GM19023 (cell line): ENCODE measurements at regions not wholly inside any gene's neighbourhood (a gene's known extent, or its start where the extent isn't known, plus 50 kb on each side); places are given as distances from the start of the nearest gene placed in this dataset.
"Not testable (repeated sequence)": the region's sequence is repeated elsewhere in the genome, so short reads cannot be mapped to it uniquely, and the experiment has no call there.

Experiments used
- ATAC-seq: cut with Tn5 transposase; IDR thresholded peaks from one replicate; pipeline ENCODE4 v1.9.1; 2021; ENCODE audit warnings: mild to moderate bottlenecking, moderate library complexity; ENCODE audit not compliant: unreplicated experiment

GRCh38 chr3:67979342-67979741 is 324.9 kb upstream of the SUCLG2 start:
- no peak for ATAC-seq

- no peak for ATAC-seq
Observed at GRCh38 chr3:67977762-67978161, 323.4 kb upstream of the SUCLG2 start.

GRCh38 chr3:67976663-67977062 is 322.3 kb upstream of the SUCLG2 start:
- no peak for ATAC-seq

GRCh38 chr3:67964596-67964995 is 310.2 kb upstream of the SUCLG2 start:
- ATAC-seq: no peak

DNA sequence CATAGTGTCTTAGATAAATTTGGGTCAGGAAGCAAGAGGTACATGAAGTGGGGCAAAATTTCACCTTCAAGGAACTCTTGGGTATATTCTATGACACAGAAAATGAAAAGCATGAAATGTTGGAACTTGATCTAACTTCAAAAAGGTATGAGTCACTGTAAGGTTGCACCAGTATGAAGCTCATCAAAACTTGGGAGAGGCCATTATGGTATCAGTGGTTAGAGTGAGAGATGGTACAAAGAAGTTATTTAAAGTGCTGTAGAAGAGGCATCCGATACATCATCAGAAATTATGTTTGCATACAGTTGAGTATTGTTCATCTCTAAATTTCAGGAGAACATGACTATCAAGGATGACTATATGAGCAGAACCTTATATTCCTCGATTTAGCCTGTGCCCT is 302.9 kb upstream of the SUCLG2 start:
- ATAC-seq: no peak

GRCh38 chr3:67947808-67948508 is 293.5 kb upstream of the SUCLG2 start:
- ATAC-seq: no peak

- ATAC-seq: no peak
Observed at GRCh38 chr3:67946436-67946835, 292.0 kb upstream of the SUCLG2 start.

DNA sequence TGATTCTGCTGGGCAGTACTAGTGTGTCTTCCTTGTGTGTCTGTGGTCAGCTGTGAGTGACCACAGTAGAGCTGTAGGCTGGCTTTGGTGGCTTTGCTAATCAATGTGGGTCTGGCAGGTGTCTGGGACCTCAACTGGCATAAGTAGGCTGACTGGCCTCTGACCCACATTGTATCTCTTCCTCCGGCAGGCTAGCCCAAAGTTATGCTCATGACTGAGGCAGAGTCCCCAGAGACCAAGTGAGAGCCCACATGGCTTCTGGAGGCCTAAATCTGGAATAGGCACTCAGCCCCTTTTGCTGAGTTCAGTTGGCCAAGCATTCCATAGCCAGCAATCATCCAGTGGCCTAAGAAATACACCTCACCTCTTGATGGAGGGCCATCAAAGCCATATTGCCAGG is 289.1 kb upstream of the SUCLG2 start:
- ATAC-seq: no peak

DNA sequence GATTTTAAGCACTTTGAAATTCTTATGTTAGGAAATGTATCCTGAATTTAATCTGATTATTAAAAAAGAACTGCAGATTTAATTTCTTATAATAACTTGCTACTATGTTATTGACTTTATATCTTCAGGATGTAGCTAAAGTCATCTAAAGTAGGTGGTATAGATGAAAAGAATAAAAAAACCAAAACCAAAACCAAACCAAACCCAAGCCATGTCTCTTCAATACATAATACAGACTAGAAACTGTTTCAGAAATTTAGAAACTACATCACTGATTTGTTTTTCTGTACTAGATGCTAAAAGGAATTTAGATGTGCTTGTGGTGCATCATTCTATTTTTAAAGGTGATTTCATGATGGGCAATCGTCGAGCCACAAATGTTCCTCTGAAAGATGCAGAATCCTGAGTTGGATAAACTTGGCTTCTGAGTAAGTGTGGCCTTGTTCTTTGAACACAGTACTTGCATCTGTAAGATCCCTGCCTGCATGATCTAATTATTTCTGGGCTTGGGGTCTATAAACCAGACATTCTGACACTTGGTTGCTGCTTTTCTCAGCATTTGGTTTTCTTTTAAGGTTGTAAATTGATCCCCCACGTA is 287.1 kb upstream of the SUCLG2 start:
- no peak for ATAC-seq

- no peak for ATAC-seq
Observed at GRCh38 chr3:67940210-67940952, 286.0 kb upstream of the SUCLG2 start.

GRCh38 chr3:67937498-67938118 is 283.2 kb upstream of the SUCLG2 start:
- no peak for ATAC-seq

DNA sequence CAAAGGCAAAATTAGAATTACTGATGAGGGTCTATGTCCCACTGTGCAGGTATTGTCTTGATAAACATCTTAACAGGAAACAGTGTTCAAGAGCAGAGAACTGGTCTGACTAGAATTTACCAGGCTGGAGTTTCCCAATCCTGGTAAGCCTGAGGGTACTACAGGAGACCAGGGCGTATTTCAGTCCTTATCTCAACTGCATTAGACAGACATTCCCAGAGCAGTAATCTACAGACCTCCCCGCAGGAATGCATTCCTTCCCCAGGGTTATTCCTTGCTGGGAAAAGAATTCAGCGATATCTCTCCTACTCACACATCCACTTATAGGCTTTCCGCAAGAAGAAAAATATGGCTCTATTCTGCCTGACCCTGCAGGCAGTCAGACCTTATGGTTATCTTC is 276.0 kb upstream of the SUCLG2 start:
- ATAC-seq: not testable (repeated sequence)

GRCh38 chr3:67923796-67924195 is 269.4 kb upstream of the SUCLG2 start:
- no peak for ATAC-seq

GRCh38 chr3:67920969-67921368 is 266.6 kb upstream of the SUCLG2 start:
- no peak for ATAC-seq

GRCh38 chr3:67920311-67920710 is 265.9 kb upstream of the SUCLG2 start:
- no peak for ATAC-seq

GRCh38 chr3:67916353-67916752 is 261.9 kb upstream of the SUCLG2 start:
- no peak for ATAC-seq

GRCh38 chr3:67907735-67908134 is 253.3 kb upstream of the SUCLG2 start:
- no peak for ATAC-seq

DNA sequence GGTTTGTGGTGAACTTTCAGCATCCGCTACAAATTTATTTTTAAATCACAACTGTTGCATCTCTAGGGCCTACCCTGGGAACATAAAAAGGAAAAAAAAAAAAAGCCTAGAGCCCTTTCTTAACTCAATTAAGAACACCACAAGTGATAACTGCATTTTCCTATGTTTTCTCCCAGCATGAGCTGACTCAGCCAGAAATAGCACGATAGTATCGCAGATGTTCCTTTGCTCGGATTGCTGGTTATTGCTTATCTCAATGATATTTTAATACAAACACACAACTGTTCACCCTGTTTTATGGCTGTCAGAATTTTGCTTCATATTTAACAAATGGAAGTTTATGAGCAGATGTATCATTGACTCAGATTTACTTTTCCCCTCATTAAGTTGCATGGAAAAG is 251.8 kb upstream of the SUCLG2 start:
- ATAC-seq: no peak

DNA sequence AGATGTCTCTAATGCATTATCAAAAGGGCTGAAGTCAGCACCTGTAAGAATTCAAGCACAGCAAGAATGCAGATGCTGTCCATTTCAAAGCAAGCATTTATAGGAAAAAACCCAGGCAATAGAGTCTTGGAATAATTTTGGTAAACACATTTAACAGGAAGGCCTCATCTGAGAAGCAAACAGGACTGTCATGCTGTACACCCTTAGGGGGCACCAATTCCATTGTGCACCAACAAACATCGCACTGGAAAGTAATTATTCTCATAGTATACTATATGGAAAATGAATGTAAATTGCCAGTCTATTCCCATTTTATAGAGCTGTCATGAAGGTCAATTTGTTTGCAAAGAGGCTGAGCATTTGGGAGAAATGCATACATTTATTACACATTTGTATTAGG is 247.3 kb upstream of the SUCLG2 start:
- ATAC-seq: no peak

DNA sequence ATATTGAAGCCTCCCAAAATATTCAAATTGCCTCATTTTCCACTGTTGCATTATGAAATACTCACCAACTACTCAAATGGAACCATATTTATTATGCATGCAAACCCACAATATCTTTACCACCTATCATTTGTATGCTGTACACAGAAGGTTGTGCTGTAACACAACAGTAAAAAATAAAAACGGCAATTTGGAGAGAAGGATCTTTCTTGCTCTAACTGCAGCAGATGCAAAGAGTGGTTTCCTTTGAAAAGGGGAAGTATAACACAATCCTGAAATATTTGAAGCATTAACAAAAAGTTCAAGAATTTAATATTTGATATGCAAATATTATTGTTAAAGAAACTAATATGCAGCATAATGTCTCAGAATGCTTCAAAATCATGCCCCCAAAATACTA is 244.5 kb upstream of the SUCLG2 start:
- ATAC-seq: no peak
